ENCODE measurements at regions not wholly inside any gene's neighbourhood (a gene's known extent, or its start where the extent isn't known, plus 50 kb on each side); places are given as distances from the start of the nearest gene placed in this dataset.
"Not testable (repeated sequence)": the region's sequence is repeated elsewhere in the genome, so short reads cannot be mapped to it uniquely, and the experiment has no call there.

GRCh38 chr5:74454263-74455030 lies 186.1 kb downstream of the ENC1 start:
- no peak for DNase-seq

DNA sequence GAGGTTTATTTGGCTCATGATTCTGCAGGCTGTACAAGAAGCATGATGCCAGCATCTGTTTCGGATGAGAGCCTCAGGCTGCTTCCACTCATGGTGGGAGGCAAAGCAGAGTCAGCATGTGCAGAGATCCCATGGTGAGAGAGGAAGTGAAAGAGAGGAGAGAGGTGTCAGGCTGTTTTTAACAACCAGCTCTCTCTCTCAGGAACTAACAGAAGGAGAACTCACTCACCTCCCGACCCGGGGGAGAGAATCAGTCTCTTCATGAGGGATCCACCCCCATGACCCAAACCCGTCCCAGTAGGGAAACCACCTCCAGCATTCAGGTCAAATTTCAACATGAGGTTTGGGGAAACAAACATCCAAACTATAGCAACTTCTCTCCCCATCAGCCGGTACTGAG lies 187.7 kb downstream of the ENC1 start:
- DNase-seq: peak; percentile 18

DNA sequence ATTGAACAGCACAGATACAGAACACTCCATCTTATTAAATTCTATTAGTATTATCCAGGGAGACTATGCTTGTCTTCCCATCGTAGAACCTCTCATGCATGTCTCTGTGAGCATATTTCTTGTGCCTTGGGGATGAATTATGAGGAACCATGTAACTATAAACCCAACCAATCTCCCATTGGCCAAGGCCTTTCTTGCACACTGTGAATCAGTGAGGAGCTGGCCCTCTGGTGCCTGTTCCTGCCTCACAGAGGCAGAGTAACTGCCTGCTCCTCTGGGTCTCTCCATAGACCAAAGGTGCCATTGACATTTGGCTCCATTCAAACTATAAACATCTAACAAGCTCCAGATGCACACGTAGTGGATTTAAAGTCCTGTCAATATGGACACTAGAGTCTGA lies 190.4 kb downstream of the ENC1 start:
- DNase-seq: no peak

DNA sequence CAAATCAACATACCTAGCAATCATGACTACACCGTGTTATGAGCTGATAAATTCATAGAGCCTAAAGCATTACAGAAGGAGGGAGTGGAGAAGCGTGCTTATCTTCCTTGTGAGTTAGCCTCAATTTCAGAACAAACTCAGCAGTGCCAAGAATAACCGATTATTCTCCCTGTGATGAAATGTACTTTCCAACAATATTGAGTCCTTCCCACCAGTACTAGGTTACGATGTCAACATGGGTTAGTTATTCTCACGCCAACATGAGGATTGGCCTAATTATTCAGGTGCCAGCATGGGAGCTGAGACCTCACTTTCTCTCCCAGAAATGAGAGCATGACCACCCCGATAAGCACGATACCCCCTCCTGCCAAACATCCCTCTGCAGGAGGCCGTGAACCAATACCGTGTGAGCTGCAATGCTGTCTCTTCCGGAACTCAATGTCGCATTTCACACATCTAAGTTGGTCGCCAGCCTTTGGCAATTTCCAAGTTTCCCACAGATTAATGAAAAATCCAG lies 193.7 kb downstream of the ENC1 start:
- DNase-seq: no peak

GRCh38 chr5:74442466-74442865 lies 198.1 kb downstream of the ENC1 start:
- no peak for DNase-seq

GRCh38 chr5:74441616-74442015 lies 198.9 kb downstream of the ENC1 start:
- no peak for DNase-seq

- DNase-seq: no peak
Measured at GRCh38 chr5:74440341-74440740, 200.2 kb downstream of the ENC1 start.

DNA sequence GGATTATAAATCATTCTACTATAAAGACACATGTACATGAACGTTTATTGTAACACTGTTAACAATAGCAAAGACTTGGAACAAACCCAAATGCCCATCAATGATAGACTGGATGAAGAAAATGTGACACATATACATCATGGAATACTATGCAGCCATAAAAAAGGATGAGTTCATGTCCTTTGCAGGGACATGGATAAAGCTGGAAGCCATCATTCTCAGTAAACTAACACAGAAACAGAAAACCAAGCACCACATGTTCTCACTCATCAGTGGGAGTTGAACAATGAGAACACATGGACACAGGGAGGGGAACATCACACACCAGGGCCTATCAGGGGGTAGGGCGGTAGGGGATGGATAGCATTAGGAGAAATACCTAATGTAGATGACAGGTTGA lies 202.7 kb downstream of the ENC1 start:
- not testable (repeated sequence) for DNase-seq

GRCh38 chr5:74433896-74434829 lies 206.4 kb downstream of the ENC1 start:
- no peak for DNase-seq

GRCh38 chr5:74433255-74433895 lies 207.2 kb downstream of the ENC1 start:
- DNase-seq: no peak

DNA sequence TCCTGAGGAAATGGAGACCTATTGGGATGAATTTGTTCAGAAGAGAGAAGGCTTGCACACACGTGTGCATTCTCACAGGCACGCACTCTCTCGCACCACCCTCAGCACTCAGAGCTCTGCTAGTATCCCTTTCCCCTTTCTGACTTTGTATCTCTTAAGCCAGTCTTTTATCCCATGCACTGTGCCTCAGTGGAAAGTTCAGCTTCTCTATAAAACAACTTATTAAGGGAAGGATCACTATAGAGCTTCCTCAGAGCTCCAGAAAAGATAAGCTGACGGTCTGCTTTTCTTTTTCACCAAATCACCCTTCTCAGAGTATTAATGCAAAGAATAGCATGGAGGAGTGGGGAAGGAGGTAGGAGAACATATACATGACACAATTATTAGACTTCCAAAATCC lies 207.8 kb downstream of the ENC1 start:
- DNase-seq: no peak

DNA sequence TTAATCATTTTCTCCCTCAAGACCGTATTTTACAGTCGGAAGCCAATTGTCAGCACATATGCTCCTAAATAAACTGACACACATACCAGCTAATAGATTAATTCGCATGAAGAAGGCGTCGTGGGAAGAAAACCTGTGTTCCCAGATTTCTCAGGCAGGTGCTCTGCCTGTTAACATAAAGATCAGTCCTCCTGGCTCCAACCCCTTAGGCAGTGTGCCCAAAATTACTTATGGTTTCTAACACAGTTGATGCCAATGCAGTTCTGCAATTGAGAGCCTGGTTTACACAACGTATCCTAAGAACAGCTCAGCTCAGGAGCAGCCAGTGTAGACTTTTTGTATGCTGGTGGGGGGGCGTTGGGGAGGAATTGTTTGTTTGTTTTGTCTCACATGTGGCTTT lies 208.3 kb downstream of the ENC1 start:
- DNase-seq: no peak

DNA sequence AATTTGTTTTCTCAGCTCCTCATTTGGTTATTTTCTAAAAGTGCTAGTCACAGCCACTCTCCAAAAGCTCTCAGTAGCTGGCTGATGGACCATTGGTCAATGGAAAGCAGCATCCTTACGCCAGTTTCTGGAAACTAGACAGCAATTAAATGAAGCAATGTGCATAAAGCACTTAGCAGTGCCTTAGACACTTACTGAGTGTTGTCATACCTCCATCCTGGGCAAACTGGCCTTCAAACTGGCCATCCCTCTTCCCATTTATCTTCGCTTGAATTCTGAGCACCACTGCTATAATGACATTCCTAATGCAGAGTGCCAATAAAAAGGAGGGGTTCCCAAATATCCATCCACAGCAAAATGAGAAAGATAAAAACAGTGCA lies 209.2 kb downstream of the ENC1 start:
- DNase-seq: no peak

DNA sequence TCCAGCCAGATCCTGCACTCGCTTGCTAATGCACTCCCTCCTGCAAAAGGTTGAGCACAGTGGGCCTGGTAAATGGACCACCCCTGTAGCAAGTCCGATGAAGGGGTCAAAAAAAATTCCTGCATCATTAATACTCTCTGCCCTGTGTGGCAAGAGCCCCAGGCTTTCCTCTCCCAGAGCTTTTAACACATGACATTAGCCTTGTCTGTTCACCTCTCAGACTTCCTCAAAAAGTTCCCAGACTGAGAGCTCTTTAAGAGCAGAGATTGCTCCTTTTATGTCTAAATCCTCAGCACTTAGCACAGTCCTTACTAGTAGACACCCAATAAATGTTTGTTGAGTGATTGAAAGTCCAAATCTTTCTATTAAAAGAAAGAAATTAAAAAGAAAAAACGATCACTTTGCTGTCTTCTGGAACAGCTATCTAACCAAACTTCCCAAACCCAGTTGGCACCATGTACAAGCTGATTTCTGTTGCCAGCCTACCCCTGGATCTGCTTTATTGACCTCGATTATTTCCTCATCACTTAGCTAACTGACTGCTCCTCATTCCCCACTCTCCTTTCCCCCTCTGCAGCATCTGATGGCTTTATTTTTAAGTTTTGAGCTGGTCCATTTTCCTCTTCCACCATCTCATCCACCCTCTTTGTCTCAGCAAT lies 209.8 kb downstream of the ENC1 start:
- DNase-seq: no peak

DNA sequence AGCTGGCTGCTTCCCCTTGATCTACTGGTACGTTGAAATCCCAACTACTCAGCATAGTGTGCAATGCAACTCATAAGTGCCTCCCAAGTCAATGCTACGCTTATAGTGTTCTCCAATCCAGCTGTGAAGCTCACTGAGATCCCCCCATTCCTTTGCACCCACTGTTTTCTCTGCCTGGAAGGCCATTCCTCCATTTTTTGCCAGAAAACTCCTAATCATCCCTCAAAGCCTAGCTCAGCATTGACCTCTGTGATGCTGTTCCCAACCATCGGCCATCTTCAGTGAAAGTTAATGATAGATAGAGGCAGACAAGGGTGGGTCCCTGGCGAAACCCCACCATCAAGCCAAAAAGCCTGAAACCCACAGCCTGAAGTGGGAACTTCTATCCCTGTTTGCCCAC lies 211.0 kb downstream of the ENC1 start:
- DNase-seq: no peak

DNA sequence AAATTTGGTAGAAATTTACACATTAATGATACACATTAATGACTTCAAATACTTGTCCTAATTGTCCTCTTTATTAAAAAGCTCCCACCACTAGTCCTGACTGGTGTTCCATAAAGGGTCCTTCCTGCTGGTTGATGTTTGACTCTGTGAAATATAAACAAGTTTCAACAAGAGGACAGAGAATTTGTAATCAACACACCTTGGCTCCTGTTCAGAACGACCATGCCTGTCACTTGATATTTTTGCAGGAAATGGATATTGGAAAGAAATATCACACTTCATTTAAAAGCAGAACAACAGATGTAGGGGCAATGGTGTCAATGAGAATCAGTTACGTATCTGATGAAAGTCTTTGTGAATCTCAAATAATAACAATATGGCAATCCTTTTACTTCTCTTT lies 211.7 kb downstream of the ENC1 start:
- DNase-seq: no peak

GRCh38 chr5:74428275-74428674 lies 212.3 kb downstream of the ENC1 start:
- DNase-seq: no peak

DNA sequence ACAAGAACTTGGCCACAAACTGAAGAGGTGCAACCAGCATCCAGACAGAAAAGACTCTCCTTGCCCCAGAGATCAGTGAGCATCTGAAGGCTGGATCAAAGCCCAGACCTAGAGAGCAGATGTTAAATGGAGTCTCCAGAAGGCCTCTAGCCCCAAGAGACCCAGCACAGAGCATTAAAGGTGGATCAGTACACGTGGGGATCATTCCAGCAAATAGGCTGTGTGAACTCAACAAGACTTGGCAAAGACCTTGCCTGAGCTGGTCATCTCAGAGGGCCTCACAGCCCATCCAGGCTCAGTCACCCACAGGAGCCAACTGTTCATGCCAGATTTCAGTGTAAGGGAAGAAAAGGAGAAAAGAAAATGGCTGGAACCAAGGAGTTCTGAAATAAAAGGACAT lies 214.0 kb downstream of the ENC1 start:
- DNase-seq: no peak

GRCh38 chr5:74424162-74424868 lies 216.2 kb downstream of the ENC1 start:
- DNase-seq: no peak

DNA sequence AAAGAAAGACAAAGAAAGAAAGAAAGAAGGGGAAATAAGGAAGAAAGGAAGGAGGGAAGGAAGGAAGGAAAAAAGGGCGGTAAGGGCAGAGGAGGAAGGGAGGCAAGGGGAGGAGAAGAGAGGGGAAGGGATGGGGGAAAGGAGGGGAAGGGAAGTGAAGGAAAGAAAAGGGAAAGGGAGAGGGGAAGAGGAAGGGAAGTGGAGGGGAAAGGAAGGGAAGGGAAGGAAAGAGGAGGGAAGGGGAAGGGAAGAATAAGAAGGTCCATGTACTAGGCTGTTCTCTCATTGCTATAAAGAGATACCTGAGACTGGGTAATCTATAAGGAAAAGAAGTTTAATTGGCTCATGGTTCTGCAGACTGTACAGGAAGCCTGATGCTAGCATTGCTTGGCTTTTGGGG lies 217.1 kb downstream of the ENC1 start:
- DNase-seq: no peak

DNA sequence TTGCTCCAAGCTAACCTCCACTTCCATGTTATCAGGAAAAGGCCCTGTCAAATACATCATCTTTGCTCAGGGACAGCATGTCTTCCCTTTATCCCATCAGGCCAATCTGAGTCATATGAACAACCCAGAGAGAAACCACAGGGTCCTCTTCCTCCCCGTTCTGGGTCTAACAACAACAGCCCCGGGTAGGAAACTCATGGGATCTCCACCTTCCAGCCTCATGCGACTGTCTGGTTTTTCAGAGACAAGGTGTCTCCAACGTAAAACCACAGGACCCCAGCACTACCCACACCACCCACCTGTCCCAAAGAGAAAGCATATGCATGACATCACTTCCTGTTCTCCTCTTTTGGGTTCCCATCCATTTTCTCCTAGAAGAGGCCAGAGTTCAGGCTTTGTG lies 217.9 kb downstream of the ENC1 start:
- no peak for DNase-seq

DNA sequence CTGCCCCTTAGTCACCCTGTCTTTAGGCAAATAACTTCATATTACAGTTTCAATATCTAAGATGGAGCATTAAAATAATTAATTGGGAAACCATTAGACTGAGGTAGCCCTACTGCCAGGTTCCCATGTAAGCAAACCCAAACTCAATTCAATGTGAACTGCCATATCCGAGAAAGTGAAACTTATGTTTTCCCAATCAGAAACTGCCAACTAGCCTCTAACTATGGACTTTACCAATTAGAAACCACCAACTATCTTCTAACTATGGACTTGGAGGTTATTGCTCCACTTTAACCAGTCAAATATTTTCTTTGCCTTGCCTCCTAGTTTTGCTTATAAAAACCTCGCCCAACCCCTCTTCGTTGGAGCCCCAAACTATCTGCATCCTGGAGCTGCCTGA lies 218.5 kb downstream of the ENC1 start:
- DNase-seq: no peak

Measured in CD4-positive, alpha-beta T cell treated with Interleukin-17A for 1 hour (primary cell).